WTC11 (cell line): ENCODE measurements at regions not wholly inside any gene's neighbourhood (a gene's known extent, or its start where the extent isn't known, plus 50 kb on each side); places are given as distances from the start of the nearest gene placed in this dataset.

ENCODE experiments used
- ATAC-seq: fragments of 200-7000 bp; cut with Tn5 transposase; 2 replicates; pipeline ENCODE4 v1.10.0; 2021; ENCODE audit warnings: mild to moderate bottlenecking, moderate library complexity
- CTCF ChIA-PET: fragments of 300-600 bp; sonication (Branson Sonifier 250); formaldehyde crosslinking; loops from one replicate; lab custom pipeline; 2021; ENCODE audit warnings: antibody characterized with exemption; lab: Charles Lee
- POLR2A ChIA-PET: fragments of 350-600 bp; sonication (Branson Sonifier 250); formaldehyde crosslinking; loops from one replicate; lab custom pipeline; 2021; ENCODE audit warnings: antibody characterized with exemption; lab: Charles Lee
- DNase-seq: peaks from one replicate; pipeline ENCODE4 v3.0.0; 2021; ENCODE audit warnings: low spot score
- H3K27ac Mint-ChIP-seq: 2 replicates; pipeline ENCODE4 v1.8.0; 2021; ENCODE audit warnings: mixed read lengths
- H3K27me3 Mint-ChIP-seq: 2 replicates; pipeline ENCODE4 v1.8.0; 2021; ENCODE audit warnings: low read depth, mild to moderate bottlenecking, moderate library complexity, mixed read lengths
- H3K36me3 Mint-ChIP-seq: 2 replicates; pipeline ENCODE4 v1.8.0; 2021; ENCODE audit warnings: mixed read lengths
- H3K4me1 Mint-ChIP-seq: 2 replicates; pipeline ENCODE4 v1.8.0; 2022; ENCODE audit warnings: mixed read lengths
- H3K4me3 Mint-ChIP-seq: 2 replicates; pipeline ENCODE4 v1.8.0; 2021; ENCODE audit warnings: mild to moderate bottlenecking, moderate library complexity, mixed read lengths
- H3K9me3 Mint-ChIP-seq: 2 replicates; pipeline ENCODE4 v1.8.0; 2021; ENCODE audit warnings: mixed read lengths
- CBFB ChIP-seq: sonication (generic); formaldehyde crosslinking; IDR thresholded peaks from 2 replicates; pipeline ENCODE4 v1.8.1; 2022; ENCODE audit warnings: mild to moderate bottlenecking, low read depth, missing genetic modification reagents
- CREB1 ChIP-seq: sonication (generic); formaldehyde crosslinking; IDR thresholded peaks from 2 replicates; pipeline ENCODE4 v1.8.0; 2023; ENCODE audit warnings: mild to moderate bottlenecking, missing genetic modification reagents
- CREM ChIP-seq: sonication (generic); formaldehyde crosslinking; IDR thresholded peaks from 2 replicates; pipeline ENCODE4 v1.8.1; 2022; ENCODE audit warnings: mild to moderate bottlenecking, missing genetic modification reagents, moderate library complexity
- NR2C2 ChIP-seq: sonication (generic); formaldehyde crosslinking; IDR thresholded peaks from 2 replicates; pipeline ENCODE4 v1.8.0; 2022; ENCODE audit warnings: mild to moderate bottlenecking, missing genetic modification reagents
- TCF7 ChIP-seq: sonication (generic); formaldehyde crosslinking; IDR thresholded peaks from 2 replicates; pipeline ENCODE4 v1.8.0; 2022; ENCODE audit warnings: mild to moderate bottlenecking, low read depth, missing genetic modification reagents, moderate library complexity
- TEAD1 ChIP-seq: sonication (generic); formaldehyde crosslinking; IDR thresholded peaks from 2 replicates; pipeline ENCODE4 v1.8.0; 2022; ENCODE audit warnings: mild to moderate bottlenecking, missing genetic modification reagents
- TEAD4 ChIP-seq: sonication (generic); formaldehyde crosslinking; IDR thresholded peaks from 2 replicates; pipeline ENCODE4 v1.8.0; 2022; ENCODE audit warnings: mild to moderate bottlenecking, missing genetic modification reagents
- TP53 ChIP-seq: sonication (generic); formaldehyde crosslinking; IDR thresholded peaks from 2 replicates; pipeline ENCODE4 v1.8.1; 2023; ENCODE audit warnings: mild to moderate bottlenecking, missing genetic modification reagents
- ZBTB21 ChIP-seq: sonication (generic); formaldehyde crosslinking; IDR thresholded peaks from 2 replicates; pipeline ENCODE4 v1.8.1; 2023; ENCODE audit warnings: mild to moderate bottlenecking, missing genetic modification reagents, borderline replicate concordance
- ZNF219 ChIP-seq: sonication (generic); formaldehyde crosslinking; IDR thresholded peaks from 2 replicates; pipeline ENCODE4 v1.8.0; 2023; ENCODE audit warnings: missing genetic modification reagents, mild to moderate bottlenecking, borderline replicate concordance
- ZNF232 ChIP-seq: sonication (generic); formaldehyde crosslinking; IDR thresholded peaks from 2 replicates; pipeline ENCODE4 v1.8.0; 2022; ENCODE audit warnings: mild to moderate bottlenecking, missing genetic modification reagents
- ZNF423 ChIP-seq: fragments of 250-450 bp; sonication (Bioruptor Pico); IDR thresholded peaks from 2 replicates; pipeline ENCODE4 v2.1.2; 2022; ENCODE audit warnings: mild to moderate bottlenecking, moderate library complexity
- TF ChIP-seq, protein P1 (sequence below): fragments of 250-450 bp; sonication (Bioruptor Pico); IDR thresholded peaks from 2 replicates; pipeline ENCODE4 v1.9.0; 2021; ENCODE audit warnings: mild to moderate bottlenecking, borderline replicate concordance
- TF ChIP-seq, protein P2 (sequence below): sonication (generic); formaldehyde crosslinking; IDR thresholded peaks from 2 replicates; pipeline ENCODE4 v1.8.1; 2023; ENCODE audit warnings: mild to moderate bottlenecking, missing genetic modification reagents, borderline replicate concordance

DNA sequence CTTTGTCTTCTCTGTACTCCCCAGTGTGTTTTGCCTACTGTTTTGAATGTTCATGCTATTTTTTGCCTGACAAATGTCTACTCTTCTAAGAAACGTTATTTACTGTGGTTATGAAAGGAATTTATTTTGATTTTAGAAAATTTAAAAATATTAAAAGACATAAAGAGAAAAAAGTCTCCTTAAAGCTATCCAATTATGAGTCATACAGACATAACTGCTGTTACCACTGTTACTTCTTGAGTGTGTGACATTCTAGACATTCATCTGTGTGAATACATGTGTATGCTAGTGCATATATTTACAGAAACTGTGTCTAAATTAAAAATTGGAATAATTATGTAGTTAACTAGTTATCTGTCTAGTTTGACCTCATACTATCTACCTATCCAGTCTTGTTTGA lies 187.6 kb upstream of the SGCG start:
- no peaks in the 10 kb centered on the region for H3K27me3 Mint-ChIP-seq
- no peaks in the 10 kb centered on the region for H3K36me3 Mint-ChIP-seq
- DNase-seq (no peak), ATAC-seq (no peak)
- no peaks in the 10 kb centered on the region for H3K4me1 Mint-ChIP-seq
- POLR2A ChIA-PET = no interaction called here
- TF ChIP-seq TEAD1 (CRISPR knock-in tag) (no peak), ZNF232 (no peak), TCF7 (no peak), CREM (no peak)
- TF ChIP-seq, protein P1, sequence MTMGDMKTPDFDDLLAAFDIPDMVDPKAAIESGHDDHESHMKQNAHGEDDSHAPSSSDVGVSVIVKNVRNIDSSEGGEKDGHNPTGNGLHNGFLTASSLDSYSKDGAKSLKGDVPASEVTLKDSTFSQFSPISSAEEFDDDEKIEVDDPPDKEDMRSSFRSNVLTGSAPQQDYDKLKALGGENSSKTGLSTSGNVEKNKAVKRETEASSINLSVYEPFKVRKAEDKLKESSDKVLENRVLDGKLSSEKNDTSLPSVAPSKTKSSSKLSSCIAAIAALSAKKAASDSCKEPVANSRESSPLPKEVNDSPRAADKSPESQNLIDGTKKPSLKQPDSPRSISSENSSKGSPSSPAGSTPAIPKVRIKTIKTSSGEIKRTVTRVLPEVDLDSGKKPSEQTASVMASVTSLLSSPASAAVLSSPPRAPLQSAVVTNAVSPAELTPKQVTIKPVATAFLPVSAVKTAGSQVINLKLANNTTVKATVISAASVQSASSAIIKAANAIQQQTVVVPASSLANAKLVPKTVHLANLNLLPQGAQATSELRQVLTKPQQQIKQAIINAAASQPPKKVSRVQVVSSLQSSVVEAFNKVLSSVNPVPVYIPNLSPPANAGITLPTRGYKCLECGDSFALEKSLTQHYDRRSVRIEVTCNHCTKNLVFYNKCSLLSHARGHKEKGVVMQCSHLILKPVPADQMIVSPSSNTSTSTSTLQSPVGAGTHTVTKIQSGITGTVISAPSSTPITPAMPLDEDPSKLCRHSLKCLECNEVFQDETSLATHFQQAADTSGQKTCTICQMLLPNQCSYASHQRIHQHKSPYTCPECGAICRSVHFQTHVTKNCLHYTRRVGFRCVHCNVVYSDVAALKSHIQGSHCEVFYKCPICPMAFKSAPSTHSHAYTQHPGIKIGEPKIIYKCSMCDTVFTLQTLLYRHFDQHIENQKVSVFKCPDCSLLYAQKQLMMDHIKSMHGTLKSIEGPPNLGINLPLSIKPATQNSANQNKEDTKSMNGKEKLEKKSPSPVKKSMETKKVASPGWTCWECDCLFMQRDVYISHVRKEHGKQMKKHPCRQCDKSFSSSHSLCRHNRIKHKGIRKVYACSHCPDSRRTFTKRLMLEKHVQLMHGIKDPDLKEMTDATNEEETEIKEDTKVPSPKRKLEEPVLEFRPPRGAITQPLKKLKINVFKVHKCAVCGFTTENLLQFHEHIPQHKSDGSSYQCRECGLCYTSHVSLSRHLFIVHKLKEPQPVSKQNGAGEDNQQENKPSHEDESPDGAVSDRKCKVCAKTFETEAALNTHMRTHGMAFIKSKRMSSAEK (CRISPR knock-in tag) = no peak
- CTCF ChIA-PET = interaction anchor here (1.1 kb wide), 1 partner anchor 166 kb away, joined by 3 read pairs; no protein-coding TSS in a partner anchor
- no peak overlapping the region for H3K4me3 Mint-ChIP-seq
- no peak overlapping the region for H3K27ac Mint-ChIP-seq
- H3K9me3 Mint-ChIP-seq = peaks cover 20% of the 10 kb centered on the region

DNA sequence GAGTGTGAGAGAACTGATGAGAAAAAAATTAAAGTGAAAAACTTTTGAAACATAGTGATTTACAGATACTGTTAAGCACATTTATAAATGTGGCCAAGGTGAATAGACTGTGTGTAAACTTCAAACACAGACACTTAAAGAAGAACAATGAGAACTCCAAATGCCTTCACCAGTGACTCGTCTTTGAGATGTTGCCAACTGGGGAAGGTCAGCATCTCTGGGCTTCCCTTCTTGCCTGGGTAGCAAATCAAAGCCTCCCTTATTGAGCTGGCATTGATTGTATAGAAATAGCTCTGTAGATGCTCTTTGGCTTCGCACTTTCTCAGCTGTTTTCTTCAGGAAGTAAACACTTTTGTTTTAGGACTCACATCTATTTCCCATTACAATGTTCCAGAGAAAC lies 177.3 kb upstream of the SGCG start:
- TF ChIP-seq CBFB (CRISPR knock-in tag) (no peak), TP53 (CRISPR knock-in tag) (no peak), ZNF423 (CRISPR knock-in tag) (no peak), NR2C2 (CRISPR knock-in tag) (no peak), ZNF219 (CRISPR knock-in tag) (no peak), TEAD4 (no peak), CREB1 (CRISPR knock-in tag) (no peak), ZBTB21 (CRISPR knock-in tag) (no peak)
- TF ChIP-seq, protein P2, sequence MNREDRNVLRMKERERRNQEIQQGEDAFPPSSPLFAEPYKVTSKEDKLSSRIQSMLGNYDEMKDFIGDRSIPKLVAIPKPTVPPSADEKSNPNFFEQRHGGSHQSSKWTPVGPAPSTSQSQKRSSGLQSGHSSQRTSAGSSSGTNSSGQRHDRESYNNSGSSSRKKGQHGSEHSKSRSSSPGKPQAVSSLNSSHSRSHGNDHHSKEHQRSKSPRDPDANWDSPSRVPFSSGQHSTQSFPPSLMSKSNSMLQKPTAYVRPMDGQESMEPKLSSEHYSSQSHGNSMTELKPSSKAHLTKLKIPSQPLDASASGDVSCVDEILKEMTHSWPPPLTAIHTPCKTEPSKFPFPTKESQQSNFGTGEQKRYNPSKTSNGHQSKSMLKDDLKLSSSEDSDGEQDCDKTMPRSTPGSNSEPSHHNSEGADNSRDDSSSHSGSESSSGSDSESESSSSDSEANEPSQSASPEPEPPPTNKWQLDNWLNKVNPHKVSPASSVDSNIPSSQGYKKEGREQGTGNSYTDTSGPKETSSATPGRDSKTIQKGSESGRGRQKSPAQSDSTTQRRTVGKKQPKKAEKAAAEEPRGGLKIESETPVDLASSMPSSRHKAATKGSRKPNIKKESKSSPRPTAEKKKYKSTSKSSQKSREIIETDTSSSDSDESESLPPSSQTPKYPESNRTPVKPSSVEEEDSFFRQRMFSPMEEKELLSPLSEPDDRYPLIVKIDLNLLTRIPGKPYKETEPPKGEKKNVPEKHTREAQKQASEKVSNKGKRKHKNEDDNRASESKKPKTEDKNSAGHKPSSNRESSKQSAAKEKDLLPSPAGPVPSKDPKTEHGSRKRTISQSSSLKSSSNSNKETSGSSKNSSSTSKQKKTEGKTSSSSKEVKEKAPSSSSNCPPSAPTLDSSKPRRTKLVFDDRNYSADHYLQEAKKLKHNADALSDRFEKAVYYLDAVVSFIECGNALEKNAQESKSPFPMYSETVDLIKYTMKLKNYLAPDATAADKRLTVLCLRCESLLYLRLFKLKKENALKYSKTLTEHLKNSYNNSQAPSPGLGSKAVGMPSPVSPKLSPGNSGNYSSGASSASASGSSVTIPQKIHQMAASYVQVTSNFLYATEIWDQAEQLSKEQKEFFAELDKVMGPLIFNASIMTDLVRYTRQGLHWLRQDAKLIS (CRISPR knock-in tag) = no peak
- TF ChIP-seq, protein P1 (CRISPR knock-in tag) = no peak
- H3K36me3 Mint-ChIP-seq = peaks cover 16% of the 10 kb centered on the region
- no peaks in the 10 kb centered on the region for H3K27me3 Mint-ChIP-seq
- ChIA-PET CTCF (no interaction called here), POLR2A (no interaction called here)
- H3K4me3 Mint-ChIP-seq = no peak overlapping the region
- peaks cover 32% of the 10 kb centered on the region for H3K9me3 Mint-ChIP-seq
- H3K27ac Mint-ChIP-seq = no peak overlapping the region
- DNase-seq = no peak
- peaks cover 18% of the 10 kb centered on the region for H3K4me1 Mint-ChIP-seq
- ATAC-seq = no peak
